IPS DF 6.9 (cell line): ENCODE measurements at regions not wholly inside any gene's neighbourhood (a gene's known extent, or its start where the extent isn't known, plus 50 kb on each side); places are given as distances from the start of the nearest gene placed in this dataset.

Source experiments
- DNase-seq: peaks from one replicate; pipeline ENCODE4 v3.0.0-alpha.2; 2013; ENCODE audit warnings: low read depth, low spot score
- H3K27ac ChIP-seq: one replicate; pipeline ENCODE4 v1.5.1; 2013; ENCODE audit warnings: low read length, control low read depth
- H3K27me3 ChIP-seq: 2 replicates; pipeline ENCODE4 v1.6.1; 2013; ENCODE audit warnings: mild to moderate bottlenecking, low read length; ENCODE audit not compliant: control insufficient read depth, insufficient read depth
- H3K36me3 ChIP-seq: 2 replicates; pipeline ENCODE4 v1.6.1; 2013; ENCODE audit warnings: low read length; ENCODE audit not compliant: control insufficient read depth, insufficient read depth
- H3K4me1 ChIP-seq: 2 replicates; pipeline ENCODE4 v1.6.1; 2013; ENCODE audit warnings: low read length; ENCODE audit not compliant: control insufficient read depth, insufficient read depth
- H3K4me3 ChIP-seq: 2 replicates; pipeline ENCODE4 v1.5.1; 2013; ENCODE audit warnings: mild to moderate bottlenecking, low read length
- H3K9me3 ChIP-seq: 2 replicates; pipeline ENCODE4 v1.6.1; 2013; ENCODE audit warnings: low read length, inconsistent platforms; ENCODE audit not compliant: control insufficient read depth, insufficient read depth
- WGBS: extraction: QIAGEN DNeasy Blood & Tissue Kit; methylation state at CpG from one replicate; pipeline ENCODE4 v1.1.7; 2013; ENCODE audit warnings: mixed read lengths, missing lambda C conversion rate; ENCODE audit not compliant: insufficient read length, insufficient coverage; 5-methylcytosine and 5-hydroxymethylcytosine counted together

- Histone ChIP-seq H3K9me3 (0 out of 2 replicates have a peak, but pooled peaks cover 2% of the 10 kb centered on the region), H3K4me1 (peaks cover 2% of the 10 kb centered on the region; the same call in 1 of the 2 replicates), H3K36me3 (no peaks in the 10 kb centered on the region), H3K27me3 (no peaks in the 10 kb centered on the region), H3K4me3 (no peak overlapping the region), H3K27ac (no peak overlapping the region)
- WGBS: 100% methylated on average over 2 of the region's 6 CpGs
- no peak for DNase-seq
Observed at GRCh38 chr16:79267146-79267545, 333.4 kb downstream of the MAF start.

- no peak for DNase-seq
- Histone ChIP-seq H3K4me3 (no peak overlapping the region), H3K27me3 (no peaks in the 10 kb centered on the region), H3K36me3 (no peaks in the 10 kb centered on the region), H3K9me3 (0 out of 2 replicates have a peak, but pooled peaks cover 2% of the 10 kb centered on the region), H3K27ac (no peak overlapping the region), H3K4me1 (peaks cover 4% of the 10 kb centered on the region)
- no CpG with 5 or more reads among the region's 4 CpGs for WGBS
Observed at GRCh38 chr16:79265701-79266100, 334.8 kb downstream of the MAF start.

DNA sequence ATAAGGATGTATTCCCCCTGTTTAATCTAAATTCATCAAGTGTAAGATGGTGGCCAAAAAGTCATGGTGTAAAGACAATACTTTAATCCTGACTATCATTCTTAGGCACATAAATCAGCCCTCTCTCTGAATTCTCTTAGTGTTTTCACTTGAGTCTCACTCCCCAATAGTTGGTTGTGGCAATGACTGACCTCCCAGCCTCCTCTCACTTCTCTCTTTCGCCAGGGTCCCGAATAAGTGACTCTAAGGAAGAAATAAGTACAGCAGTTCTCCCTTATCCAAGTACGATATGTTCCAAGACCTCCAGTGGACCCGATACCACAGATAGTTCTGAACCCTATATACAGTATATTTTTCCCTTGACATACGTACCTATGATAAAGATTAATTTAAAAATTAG is 335.3 kb downstream of the MAF start:
- no peaks in the 10 kb centered on the region for H3K36me3 ChIP-seq
- H3K4me1 ChIP-seq: peaks cover 4% of the 10 kb centered on the region
- H3K27ac ChIP-seq: no peak overlapping the region
- H3K4me3 ChIP-seq: no peak overlapping the region
- 0 out of 2 replicates have a peak, but pooled peaks cover 2% of the 10 kb centered on the region for H3K9me3 ChIP-seq
- DNase-seq: no peak
- H3K27me3 ChIP-seq: no peaks in the 10 kb centered on the region
- no CpG with 5 or more reads among the region's 5 CpGs for WGBS

DNA sequence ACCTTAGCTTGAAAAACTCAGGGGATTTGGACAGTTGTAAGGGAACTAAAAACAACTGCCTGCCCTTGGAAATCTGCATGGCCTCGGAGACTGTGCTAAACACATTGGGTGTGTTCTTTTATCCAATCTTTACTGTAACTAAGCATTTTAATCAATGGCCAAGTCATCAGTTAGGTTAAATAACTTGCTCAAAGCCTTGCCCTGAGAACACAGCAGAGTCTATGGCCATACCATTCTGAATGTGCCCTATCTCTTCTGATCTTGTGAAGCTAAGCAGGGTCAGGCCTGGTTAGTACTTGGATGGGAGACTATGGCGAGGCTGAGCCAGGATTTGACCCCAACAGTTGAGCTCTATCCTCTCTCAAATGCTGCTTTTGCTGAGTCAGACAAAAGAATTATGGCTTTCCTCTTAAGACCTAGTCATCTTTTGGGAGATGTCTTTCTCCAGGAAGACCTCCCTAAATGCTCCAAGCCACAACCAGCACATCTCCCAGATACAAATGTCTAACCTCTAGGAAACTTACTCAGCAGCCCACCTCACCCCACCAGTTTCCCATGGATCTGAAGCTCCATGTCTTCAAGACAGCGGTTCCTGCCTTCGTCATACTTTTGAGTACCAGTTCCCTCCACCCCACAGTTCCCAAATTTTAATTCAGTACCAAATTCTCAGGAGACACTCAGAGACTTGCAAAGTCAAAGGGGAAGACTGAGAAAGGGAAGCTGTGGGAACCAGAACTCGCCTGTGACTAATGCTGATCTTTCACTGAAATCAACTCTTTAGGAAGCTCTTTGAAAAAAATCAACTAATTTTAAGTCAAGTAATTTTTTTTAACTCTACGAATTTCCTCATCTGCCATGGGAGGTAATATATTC is 336.1 kb downstream of the MAF start:
- no peak overlapping the region for H3K27ac ChIP-seq
- H3K4me3 ChIP-seq: no peak overlapping the region
- 0 out of 2 replicates have a peak, but pooled peaks cover 2% of the 10 kb centered on the region for H3K9me3 ChIP-seq
- no peaks in the 10 kb centered on the region for H3K27me3 ChIP-seq
- peaks cover 4% of the 10 kb centered on the region for H3K4me1 ChIP-seq
- no peak for DNase-seq
- no CpG with 5 or more reads among the region's 6 CpGs for WGBS
- no peaks in the 10 kb centered on the region for H3K36me3 ChIP-seq

GRCh38 chr16:79263425-79263824 is 337.1 kb downstream of the MAF start:
- H3K27ac ChIP-seq: no peak overlapping the region

More at GRCh38 chr16:79263425-79263824, 337.1 kb downstream of the MAF start:
- Histone ChIP-seq H3K27me3 (no peaks in the 10 kb centered on the region), H3K9me3 (no peaks in the 10 kb centered on the region), H3K36me3 (no peaks in the 10 kb centered on the region), H3K4me3 (no peak overlapping the region), H3K4me1 (peaks cover 2% of the 10 kb centered on the region; the same call in 1 of the 2 replicates)
- DNase-seq: no peak
- WGBS: no CpG with 5 or more reads among the region's 3 CpGs
